ENCODE measurements at regions not wholly inside any gene's neighbourhood (a gene's known extent, or its start where the extent isn't known, plus 50 kb on each side); places are given as distances from the start of the nearest gene placed in this dataset.

- 93 to 94% methylated on average over 5 of the region's 5 CpGs for WGBS, 2 donors
- no peak for TF ChIP-seq CTCF (IDR thresholded peaks at IDR 0.05)
- intact Hi-C loops (cut with DNase I), result no loop called here
- Histone ChIP-seq H3K9me3 (no peaks in the 10 kb centered on the region), H3K4me3 (no peak overlapping the region), H3K27ac (no peak overlapping the region), H3K27me3 (peaks cover 0 to 2% (median 0%) of the 10 kb centered on the region in 7 donors), H3K36me3 (no peaks in the 10 kb centered on the region), H3K4me1 (peaks cover 0 to 10% (median 0%) of the 10 kb centered on the region in 9 donors)
- DNase-seq (no peak), ATAC-seq (no peak)
These were observed 90.0 kb downstream of the FAM174B start for GRCh38 chr15:92565351-92566125.

GRCh38 chr15:92561754-92562153 lies 93.8 kb downstream of the FAM174B start:
- intact Hi-C loops (cut with DNase I), result no loop called here
- Histone ChIP-seq H3K27me3 (peaks cover 0 to 2% (median 0%) of the 10 kb centered on the region in 7 donors), H3K36me3 (no peaks in the 10 kb centered on the region), H3K4me3 (no peak overlapping the region), H3K9me3 (peaks cover 0 to 4% (median 0%) of the 10 kb centered on the region in 11 donors), H3K4me1 (peaks cover 0 to 5% (median 0%) of the 10 kb centered on the region in 9 donors), H3K27ac (no peak overlapping the region)
- WGBS, 2 donors, result 87 to 90% methylated on average over 5 of the region's 5 CpGs
- no peak for ATAC-seq
- TF ChIP-seq CTCF (IDR thresholded peaks at IDR 0.05), result no peak
- no peak for DNase-seq

GRCh38 chr15:92553317-92553716 lies 102.3 kb downstream of the FAM174B start:
- WGBS, 2 donors, result 75 to 93% methylated on average over 1 of the region's 1 CpG
- Histone ChIP-seq H3K9me3 (peaks cover 0 to 5% (median 0%) of the 10 kb centered on the region in 11 donors), H3K4me3 (no peak overlapping the region), H3K4me1 (no peaks in the 10 kb centered on the region), H3K27ac (no peak overlapping the region), H3K27me3 (peaks cover 0 to 5% (median 0%) of the 10 kb centered on the region in 7 donors), H3K36me3 (no peaks in the 10 kb centered on the region)
- TF ChIP-seq CTCF (IDR thresholded peaks at IDR 0.05), result no peak
- intact Hi-C loops (cut with DNase I), result no loop called here
- DNase-seq (no peak), ATAC-seq (no peak)

- Histone ChIP-seq H3K27ac (no peak overlapping the region), H3K27me3 (no peaks in the 10 kb centered on the region), H3K4me1 (no peaks in the 10 kb centered on the region), H3K4me3 (no peak overlapping the region), H3K9me3 (no peaks in the 10 kb centered on the region), H3K36me3 (no peaks in the 10 kb centered on the region)
- ATAC-seq (no peak), DNase-seq (no peak)
- intact Hi-C loops (cut with DNase I), result no loop called here
- TF ChIP-seq CTCF (IDR thresholded peaks at IDR 0.05), result no peak
These were observed 109.6 kb downstream of the FAM174B start for GRCh38 chr15:92545996-92546395.
